ENCODE measurements at regions not wholly inside any gene's neighbourhood (a gene's known extent, or its start where the extent isn't known, plus 50 kb on each side); places are given as distances from the start of the nearest gene placed in this dataset.

DNA sequence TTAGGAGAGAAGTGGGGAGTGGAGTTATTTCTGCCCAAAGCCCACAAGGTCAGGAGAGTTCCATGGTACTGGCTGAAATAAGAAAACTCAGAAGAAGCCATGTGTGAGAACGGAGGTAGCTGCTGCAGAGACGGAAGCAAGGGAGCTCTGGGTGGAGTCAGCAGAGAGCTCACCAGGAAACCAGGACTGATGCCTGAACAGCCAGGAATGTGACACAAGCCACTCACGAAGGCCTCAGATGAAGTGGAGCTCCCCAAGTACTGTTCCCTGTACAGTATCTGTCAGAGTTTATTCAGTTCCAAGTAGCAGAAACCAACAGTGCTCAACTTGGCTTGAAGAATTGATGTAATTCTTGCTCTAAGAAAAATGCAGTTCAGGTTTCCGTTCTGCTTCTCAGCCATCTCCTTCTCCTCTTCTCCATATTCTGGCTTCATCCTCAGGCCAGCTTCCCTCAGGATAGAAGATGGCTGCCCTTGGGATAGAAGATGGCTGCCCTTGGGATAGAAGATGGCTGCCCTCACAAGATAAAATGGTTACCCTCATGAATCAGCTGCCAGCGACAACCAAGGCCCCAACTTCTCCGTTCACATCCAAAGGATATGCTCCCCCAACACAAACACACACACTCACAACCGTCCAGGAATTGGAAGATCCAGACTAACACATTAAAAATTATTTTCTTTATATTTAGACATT is 117.4 kb upstream of the SH3BP4 start:
- DNase-seq = no peak

DNA sequence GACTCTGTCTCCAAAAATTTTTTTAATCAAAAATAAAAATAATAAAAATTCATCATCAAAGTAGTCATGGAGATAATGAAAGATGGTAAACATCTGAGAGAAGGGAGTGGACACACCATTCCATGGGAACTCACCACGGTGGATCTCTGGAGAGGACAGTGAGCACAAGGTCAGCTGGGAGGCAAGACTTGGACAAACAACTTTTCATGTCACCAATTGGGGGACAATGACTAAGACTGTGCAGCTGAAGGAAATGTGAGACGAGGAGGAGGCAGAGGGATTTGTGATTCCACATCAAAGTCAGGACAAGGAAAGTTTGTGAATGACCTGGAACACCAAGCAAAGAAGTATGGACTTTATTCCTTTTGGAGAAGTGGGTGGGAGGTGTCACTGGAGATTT is 121.0 kb upstream of the SH3BP4 start:
- no peak for DNase-seq

DNA sequence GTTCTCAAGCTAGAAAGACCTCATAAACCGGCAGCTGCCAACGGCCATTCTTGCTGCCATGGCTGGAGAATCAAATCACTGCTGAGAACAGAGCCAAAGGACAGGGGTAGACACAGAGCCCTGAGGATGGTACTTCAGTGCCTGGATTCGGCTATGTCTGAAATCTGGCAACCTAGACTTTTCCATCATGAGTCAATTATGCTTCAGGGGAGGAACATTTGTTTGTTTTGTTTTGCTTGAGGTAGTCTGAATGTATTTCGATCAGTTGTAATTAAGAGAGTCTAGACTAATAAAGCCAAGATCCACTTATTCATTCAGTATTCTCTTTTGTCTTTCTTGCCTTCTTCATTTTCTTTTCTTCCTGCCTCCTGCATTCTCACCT is 122.8 kb upstream of the SH3BP4 start:
- no peak for DNase-seq

DNA sequence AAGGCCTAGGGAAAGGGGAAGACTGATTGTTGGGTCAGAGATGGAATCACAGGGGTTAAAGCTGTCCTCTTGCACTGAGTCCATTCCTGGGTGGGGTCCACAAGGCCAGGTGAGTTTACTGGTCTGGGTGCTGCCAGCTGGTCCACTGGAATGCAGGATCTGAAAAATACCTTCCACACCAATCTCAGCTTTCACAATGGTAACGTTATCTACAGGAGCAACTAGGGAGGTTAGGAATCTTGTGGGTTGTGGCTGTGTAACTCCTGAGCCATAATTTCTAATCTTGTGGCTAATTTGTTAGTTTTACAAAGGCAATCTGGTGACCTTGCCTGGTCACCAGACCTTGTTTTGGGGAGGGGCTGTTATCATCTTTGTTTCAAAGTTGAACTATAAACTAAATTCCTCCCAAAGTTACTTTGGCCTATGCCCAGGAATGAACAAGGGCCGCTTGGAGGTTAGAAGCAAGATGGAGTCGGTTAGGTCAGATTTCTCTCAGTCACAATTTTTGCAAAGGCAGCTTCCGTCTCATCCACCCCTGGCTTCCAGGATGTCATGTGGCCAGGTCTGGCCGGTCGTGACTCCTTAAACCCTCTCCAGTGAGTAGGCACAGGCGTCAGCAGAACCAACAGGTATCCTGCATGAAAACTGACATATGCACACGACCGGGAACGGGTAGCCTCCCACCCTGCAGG is 123.3 kb upstream of the SH3BP4 start:
- DNase-seq = no peak

DNA sequence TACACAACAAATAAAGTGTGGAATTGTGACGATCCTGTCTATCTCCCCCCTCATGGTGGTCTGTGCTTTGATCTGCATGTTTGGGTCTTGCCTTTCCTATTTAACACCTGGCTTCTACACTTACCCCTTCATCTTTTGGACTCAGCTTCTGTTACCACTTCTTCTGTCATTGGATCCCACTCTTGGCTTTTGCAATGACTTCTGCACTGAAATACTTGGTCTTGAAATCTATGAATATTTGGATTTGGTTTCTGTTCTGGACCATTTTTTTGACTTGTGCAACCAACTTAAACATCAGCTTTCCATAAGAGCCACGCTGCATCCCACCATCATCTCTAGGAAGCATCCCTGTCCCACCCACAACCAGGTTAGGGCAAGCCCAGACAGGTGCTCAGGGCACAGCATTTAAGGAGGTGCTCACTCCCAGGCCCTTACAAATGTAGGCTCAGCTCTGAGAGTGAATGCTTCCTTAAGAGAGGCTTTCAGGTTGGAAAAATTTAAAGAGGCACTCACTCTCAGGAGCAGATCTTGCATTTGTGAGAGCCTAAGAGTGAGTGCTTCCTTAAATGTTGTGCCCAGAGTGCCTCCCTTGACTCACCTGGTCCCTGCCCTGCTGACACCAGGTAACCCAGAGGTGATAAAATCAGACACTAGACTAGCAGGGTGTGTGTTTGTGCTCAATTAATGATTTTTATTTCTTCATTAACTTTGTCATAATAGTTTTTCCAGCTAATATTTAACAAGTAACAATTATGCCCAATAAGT is 124.5 kb upstream of the SH3BP4 start:
- no peak for DNase-seq

DNA sequence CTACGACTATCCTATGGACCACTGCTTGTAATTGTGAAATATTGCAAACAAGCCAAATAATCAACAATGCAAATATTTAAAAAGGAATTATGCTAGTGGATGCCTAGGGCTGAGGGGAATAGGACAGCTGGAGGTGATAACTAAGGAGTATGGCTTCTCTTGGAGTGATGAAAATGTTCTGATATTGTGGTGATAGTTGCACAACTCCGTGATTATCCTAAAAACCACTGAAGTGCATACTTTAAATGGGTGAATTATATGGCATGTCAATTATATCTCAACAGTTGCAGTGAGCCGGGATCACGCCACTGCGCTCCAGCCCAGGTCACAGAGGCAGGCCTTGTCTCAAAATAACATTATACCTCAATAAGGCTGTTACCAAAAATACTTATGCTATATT is 125.1 kb upstream of the SH3BP4 start:
- DNase-seq = no peak

DNA sequence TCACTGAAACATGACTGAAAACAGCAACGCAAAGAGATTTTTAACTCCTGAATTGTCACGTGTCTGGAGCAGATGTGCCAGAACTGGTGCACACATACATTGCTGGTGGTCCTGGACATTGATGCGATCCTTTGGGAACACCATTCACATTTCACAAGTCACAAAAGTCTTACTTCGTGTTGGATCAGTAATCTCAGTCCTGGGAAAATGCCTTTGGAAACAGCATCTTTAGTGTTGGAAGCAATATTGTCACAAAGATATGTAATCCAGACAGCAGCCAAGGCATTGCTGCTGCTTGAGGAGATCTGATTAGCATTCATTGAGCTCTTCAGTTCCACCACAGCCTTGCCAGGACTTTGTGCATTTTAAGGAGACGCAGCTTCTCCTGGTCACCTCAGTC is 126.2 kb upstream of the SH3BP4 start:
- DNase-seq = no peak

DNA sequence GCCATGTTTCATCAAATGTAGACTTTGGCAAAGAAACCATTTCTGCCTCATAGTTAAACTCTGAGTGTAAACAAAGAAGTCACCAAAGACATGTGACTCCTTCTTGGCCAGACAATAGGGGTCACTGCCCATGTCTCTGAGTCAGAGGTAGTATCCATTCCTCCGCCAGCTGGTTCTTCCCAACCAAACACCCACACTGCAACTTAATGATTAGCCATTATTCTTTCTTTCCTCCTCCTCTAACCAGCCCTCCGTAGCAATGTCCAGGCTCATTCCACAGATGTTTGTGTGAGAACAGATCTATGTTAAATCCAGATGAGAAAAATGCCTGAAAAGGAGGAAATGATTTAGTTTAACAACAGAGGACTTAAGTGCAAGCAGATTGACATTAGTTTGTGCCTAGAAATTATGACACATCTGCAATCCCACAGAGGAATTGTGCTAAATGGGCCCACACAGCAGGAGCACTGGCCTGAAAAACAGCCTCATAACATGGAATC is 127.9 kb upstream of the SH3BP4 start:
- no peak for DNase-seq

DNA sequence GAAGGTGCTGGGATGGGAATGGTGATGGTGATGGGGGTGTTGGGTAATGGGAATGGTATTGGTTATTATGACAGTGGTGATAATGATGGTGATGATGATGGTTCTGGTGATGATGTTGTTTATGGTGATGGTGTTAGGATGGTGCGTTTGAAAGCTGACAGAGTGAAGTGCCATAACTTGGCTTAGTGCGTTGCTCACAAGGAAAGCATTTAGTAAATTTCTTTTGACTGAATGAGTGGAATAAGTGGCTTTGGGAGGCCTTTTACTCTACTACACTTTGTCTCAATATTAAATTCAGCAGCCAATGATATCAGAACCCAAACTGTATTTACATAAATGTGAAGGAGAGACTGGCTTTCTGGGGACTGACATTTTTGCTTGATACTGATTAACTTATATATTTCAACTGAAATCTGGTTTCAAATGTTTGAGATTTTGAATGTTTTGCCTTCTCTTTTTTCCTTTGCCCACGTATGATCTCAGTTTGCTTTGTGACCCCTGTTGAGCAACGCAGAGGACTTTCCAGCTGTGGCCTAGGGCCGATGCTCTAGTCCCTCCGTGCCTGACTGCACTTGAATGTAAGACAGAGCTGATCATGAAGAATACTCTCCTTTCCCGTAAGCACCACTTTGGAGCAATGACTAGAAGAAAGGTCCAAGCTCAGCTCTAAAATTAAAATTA is 128.5 kb upstream of the SH3BP4 start:
- DNase-seq = no peak

DNA sequence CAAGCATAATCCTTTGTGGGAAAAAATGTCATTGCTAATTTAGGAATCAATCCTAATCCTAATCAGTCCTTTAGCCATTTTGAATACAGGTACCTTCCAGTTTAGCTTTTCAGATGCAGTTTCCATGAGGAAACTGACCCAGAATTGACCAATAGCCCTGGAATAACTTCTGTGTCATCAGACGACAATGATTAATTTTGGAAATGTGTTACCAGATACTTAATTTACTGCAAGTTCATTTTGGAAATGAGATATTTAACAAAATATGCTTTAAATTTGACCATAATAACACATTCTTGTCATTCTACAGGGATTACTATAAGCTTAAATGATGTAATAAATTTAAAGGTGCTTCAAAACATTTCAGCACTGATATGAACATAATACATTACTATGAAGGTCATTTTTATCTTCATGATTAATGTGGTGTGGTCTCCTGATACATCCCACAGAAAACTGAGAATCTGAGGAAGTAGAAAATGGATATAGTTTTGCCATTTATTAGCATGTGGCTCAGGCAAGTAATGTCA is 129.8 kb upstream of the SH3BP4 start:
- DNase-seq = no peak

DNA sequence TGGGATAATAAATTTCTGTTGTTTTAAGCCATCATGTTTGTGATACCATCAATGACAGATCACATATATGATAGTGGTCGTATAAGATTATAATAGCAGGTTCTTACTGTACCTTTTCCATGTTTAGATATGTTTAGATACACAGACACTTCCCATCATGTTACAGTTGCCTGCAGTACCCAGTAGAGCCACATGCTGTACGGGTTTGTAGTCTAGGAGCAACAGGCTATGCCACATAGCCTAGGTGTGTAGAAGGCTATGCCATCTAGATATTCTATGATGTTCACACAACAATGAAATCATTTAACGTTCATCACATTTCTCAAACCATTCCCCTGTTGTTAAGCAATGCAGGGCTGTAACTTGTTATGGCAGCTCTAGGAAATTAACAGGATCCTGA is 132.9 kb upstream of the SH3BP4 start:
- DNase-seq = no peak

DNA sequence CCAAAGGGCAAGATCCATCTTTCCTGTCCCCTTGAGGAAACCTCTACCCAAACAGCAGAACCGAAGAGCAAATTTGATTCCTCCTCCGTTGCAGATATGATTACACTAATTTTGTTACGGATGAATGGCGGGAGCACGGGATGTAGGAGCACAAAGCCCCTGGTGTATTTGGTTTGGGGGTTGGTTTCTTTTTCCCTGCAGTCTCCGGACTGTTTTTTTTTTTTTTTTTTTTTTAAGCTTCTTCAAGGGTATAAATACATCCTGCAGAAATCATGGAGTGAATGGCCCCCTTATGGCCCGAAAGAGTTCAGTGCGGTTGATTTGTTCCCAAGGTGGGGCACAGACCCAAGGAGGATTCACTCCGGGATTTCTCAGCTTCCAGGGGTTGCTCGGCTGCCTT is 135.3 kb upstream of the SH3BP4 start:
- no peak for DNase-seq

DNA sequence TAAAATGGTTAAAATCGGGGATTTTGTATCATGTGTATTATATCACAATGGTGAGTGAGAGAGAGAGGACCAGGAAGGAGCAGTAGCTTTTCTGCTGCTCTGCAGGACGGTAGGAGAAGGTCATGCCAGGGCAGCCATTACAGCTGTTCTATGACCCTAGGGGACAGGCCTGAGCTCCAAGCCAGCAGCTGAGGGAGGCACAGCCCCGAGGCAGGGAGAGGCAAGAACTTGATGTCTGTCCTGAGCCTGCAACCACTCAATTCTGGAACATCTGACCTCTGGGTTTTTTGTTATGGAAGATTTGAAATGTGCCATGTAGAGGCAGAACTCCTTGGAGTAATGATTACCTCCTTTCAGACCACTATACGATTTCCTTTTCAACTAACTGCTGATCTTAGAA is 135.8 kb upstream of the SH3BP4 start:
- no peak for DNase-seq

DNA sequence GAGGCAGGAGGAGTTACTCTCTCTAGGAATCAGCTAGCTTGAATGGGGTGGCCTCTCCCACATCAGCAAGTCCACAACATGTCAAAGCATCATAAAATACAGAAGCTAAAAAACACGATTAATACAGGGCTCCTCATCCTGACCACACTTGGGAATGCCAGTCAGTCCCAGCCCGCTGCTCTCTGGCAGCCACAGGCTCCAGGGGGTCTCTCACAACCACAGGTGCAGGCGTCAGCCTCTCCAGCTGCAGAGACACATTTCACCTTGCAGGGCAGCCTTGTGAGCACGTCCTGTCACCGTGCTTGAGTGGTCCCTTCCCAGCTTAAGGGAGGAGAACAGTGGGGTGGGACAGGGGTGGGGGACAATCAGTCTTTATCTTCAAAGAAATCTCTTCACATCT is 137.4 kb upstream of the SH3BP4 start:
- DNase-seq = no peak

DNA sequence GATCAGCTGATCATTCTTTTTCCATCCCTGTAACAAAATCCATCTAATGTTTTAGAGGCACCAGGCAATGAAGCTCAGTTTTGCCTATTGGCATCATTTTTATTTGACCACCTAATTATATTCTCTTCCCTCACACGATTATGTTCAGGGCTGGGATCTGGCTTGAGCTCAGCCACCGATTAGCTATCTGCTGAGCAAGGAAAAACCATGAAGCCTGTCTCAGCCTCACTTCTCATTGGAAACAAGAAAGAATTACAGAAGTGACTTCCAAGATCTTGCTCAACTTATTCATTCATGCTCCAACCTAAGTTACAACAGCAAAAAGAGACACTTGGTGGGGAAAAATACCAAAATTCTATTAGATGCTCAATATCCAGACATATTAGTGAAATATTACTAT is 139.0 kb upstream of the SH3BP4 start:
- no peak for DNase-seq

DNA sequence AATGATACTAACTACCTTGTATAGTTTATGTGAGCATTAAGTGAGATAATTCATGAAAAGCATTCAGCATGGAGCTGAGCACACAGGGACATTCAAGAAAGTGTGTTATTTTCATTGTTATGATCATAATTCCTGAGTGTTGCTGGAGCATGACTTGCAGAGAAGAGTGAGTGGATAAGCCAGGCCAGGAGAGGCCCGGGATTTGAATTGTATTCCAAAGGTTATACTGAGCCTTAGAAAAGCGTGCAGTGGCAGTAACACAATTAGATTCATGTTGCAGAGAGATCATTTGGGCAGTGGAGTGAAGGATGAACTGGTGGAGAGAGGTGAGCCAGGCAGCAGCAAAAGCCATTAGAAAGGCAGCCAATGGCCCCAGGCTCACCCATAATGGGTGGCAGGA is 142.9 kb upstream of the SH3BP4 start:
- DNase-seq = no peak

DNA sequence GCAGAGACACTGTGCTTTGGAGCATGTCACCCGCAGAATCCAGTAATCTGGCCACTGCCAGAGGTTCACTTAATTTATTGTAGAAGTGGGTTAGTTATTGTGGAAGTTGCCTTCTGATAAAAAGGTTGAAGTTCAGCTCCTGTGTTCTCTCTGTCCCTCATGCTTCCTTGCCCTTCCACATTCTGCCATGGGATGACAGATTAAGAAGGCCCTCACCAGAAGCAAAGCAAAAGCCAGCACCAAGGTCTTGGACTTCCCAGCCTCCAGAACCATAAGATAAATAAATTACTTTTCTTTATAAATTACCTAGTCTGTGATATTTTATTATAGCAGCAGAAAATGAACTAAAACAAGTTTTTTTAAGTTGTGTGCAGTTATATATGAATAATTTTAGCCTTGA is 145.0 kb upstream of the SH3BP4 start:
- DNase-seq = no peak

DNA sequence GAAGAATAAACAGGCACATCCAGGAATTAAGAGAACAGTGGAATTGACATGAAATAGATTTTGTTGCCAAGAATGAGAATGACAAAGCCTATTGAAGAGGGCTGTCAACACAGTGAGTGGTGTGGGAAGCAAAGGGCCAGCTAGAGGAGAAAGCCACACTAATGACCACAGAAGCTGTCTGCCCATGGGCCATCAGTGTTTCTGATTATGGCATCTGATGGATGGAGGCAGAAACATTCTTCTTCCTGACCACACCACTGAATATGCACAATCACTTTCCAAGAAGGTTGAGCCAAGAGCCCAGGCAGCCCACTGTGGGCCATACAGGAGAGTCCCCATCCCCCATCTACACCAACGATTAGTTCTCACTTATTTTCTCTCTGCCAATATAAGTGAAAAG is 146.0 kb upstream of the SH3BP4 start:
- no peak for DNase-seq

DNA sequence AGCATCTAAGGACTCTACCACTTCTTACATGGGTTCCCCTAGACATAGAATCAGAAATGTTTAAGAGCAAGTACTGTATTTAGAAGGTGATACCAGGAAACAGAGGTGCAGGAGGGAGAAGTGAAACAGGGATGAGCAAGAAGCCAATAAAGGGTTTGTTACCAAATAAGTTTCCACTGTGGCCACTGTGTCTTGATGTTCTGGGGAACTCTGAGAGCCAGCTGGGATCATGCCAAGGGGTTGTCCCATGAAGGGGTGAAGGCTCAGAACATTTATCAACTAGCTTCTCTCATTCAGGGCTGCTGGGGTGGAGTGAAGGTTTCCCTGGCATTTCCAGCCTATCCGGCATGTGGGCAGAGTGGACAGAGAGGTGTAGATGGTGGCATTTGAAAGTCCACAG is 147.1 kb upstream of the SH3BP4 start:
- no peak for DNase-seq

DNA sequence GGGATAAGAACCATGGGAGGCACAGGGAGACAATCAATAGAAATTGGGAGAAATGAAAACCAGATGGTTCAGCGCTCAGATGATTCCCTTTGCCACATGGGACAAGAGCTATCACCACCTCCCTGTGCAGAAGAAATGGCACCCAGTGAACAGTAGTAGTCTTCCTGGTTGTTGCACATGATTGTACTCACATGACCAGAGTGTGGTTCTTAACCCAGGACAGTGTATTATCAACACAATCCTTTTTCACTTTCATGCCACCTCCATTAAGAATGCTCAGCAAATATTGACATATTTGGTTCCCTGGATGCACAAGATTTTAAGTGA is 149.0 kb upstream of the SH3BP4 start:
- DNase-seq = no peak

DNA sequence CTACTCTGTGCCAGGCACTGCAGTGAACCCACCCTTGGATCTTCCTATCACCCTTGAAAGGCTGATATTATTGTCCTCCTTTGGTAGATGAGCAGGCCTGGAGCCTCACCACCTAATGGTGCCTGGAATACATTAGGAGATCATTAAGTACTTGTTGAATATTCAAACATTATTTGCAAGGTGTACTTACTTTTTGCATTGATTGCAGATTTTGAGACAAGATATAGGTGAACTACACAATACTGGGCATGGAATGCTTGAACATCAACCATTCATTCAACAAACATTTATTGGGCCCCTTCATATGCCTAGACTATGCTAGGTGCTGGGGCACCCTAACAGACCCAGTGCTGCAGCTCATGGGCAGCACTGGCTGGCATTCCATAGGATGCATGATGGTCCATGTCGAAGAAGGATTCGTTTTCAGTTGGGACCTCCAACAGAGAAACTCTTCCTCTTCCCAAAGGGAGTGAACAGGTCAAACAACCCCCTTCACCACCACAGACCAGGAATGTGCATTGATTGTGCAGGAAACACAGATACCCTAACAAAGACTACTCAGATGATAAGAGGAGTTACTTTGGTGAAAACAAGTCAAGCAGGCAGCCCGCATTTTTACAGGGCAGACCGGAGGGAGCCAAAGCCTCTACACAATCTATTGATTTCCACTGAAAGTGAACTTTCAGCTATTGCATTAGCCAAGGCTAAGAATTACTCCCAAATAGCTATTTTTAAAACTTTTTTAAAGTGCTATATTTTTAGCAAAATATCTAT is 149.6 kb upstream of the SH3BP4 start:
- DNase-seq = no peak

DNA sequence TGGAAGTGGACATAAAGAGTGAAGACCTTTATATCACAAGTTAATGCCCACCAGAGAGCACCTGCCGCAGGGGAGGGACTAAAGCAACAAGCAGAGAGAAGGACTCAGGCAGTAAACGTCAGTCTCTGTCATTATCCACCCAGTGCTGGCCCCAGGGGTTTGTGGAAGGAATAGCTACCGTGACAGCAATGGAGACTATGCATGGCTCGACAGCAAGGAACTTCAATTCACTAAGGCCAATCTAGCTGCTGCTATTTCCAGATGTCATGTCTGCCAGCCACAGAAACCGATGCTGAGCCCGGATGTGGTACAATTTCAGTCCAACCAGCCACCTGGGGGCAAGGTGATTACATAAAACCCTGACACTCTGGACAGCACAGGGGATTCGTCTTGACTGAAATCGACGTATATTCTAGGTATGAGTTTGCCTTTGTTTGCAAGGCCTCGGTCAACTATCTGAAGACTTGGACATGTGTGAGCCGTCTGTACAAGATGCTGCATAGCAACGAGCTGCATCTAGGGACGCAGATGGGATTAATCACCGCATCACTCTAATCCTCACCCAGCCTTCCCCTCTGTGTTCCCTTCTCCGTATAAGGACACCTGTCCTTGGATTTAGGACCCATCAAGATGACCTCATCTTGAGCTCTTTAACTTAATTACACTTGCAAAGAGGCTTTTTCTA is 154.1 kb upstream of the SH3BP4 start:
- no peak for DNase-seq

All from NCI-H2227 treated with DMSO at 0.1 percent for 48 hours (cell line).